GM12874 (cell line): ENCODE measurements at regions not wholly inside any gene's neighbourhood (a gene's known extent, or its start where the extent isn't known, plus 50 kb on each side); places are given as distances from the start of the nearest gene placed in this dataset.

ENCODE experiments used
- TF ChIP-seq, protein P1 (sequence below): IDR thresholded peaks from 2 replicates; pipeline ENCODE4 v1.5.1; 2011; ENCODE audit warnings: low read depth, mild to moderate bottlenecking, control low read depth, low read length, moderate library complexity; ENCODE audit not compliant: insufficient read depth

DNA sequence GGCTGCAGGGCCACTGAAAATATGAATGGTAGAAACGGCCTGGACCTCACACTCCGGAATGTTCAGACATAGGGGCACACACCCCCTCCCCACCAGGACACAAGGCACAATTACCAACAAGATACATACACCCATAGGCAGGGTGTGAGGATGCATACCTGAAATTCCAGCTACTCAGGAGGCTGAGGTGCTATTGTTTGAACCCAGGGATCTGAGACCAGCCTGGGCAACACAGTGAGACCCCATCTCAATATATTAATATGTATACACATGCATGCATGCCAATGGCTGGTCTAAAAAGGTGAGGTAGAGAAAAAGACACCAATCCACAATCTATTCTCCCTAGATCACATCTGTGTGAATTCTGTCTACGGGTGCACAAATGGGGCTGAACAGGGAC is 403.3 kb downstream of the SHANK2 start:
- TF ChIP-seq, protein P1, sequence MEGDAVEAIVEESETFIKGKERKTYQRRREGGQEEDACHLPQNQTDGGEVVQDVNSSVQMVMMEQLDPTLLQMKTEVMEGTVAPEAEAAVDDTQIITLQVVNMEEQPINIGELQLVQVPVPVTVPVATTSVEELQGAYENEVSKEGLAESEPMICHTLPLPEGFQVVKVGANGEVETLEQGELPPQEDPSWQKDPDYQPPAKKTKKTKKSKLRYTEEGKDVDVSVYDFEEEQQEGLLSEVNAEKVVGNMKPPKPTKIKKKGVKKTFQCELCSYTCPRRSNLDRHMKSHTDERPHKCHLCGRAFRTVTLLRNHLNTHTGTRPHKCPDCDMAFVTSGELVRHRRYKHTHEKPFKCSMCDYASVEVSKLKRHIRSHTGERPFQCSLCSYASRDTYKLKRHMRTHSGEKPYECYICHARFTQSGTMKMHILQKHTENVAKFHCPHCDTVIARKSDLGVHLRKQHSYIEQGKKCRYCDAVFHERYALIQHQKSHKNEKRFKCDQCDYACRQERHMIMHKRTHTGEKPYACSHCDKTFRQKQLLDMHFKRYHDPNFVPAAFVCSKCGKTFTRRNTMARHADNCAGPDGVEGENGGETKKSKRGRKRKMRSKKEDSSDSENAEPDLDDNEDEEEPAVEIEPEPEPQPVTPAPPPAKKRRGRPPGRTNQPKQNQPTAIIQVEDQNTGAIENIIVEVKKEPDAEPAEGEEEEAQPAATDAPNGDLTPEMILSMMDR, result no peak

DNA sequence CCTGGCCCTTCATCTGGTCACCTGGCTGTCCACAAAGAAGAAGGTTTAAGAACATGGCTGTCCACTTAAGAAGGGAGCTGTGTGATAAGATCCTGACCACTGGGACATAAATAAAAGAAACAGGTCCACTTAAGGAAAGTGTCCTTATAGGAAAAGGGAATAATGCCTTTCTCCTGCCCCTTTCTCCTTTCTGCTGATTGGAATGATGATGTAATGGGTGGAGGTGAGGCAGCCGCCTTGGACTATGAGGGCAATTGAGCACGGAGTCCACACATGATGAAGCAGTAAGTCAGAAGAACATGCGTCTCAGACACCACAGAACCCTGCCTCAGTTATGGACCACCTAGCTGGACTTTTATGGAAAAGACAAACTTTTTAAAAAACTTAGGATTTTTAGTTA is 401.1 kb downstream of the SHANK2 start:
- TF ChIP-seq, protein P1, result no peak

DNA sequence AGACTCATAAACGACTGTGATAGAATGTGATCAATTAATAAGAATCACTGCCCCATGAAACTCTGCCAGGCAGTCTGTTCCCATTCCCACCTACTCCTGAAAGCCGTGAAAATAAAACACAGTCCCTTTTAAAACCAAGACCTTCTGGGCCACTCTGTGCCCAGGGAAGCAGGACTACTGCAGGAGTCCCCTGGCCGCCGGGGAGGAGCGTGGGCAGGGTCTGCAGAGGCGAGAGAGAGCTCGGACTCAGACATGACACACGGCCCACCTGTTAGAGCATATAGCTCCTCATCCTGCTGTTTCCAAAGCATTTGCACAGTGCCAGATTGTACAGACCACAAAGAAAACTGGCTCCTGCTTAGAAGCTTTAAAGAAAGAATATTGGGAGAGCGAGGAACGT is 400.5 kb downstream of the SHANK2 start:
- TF ChIP-seq, protein P1, result no peak

DNA sequence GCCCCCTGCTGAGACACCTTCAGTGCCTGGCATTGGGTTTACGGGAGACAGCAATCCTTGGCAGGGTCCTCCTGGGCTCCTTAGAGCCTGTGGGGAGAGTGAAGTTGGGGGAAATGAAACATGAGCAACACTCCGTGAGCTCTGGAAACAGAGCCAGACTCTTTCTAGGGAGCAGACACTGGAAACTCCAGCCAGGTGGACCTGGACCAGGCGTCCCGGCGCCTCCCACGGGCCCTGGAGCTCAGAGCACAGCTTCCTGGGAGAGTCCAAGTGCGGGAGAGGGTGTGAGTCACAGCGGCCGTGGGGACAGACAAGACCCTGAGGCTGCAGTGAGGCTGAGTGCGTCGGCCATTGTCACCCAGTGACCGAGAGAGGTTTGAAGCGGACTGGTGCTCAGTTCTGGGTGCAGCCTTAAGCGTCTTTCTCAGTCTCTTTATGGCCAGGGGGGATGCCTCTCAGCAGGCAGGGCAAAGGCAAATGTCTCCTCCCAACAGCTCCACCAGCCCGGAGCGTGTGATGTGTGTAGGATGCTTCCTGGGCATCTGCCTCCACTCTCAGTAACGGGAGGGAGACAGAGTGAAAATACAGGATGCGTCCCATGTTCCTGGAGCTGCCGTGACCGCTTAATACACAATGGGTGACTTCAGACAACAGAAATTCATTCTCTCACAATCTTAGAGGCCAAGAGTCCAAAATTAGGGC is 399.2 kb downstream of the SHANK2 start:
- TF ChIP-seq, protein P1, result no peak

DNA sequence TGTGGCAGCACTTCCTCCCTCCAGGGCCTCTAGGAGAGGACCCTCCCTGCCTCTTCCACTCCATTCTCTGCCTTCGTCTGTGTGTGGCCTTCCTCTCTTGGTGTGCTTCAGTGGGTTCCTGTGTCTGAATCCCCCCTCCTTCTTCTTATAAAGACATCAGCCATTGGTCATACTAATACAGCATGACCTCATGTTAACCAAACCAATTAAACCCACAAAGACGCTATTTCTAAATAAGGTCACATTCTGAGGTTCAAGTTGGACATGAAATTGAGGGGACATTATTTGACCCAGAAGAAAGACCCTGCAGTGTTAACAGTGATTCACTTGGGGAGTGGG is 398.6 kb downstream of the SHANK2 start:
- TF ChIP-seq, protein P1, result no peak

DNA sequence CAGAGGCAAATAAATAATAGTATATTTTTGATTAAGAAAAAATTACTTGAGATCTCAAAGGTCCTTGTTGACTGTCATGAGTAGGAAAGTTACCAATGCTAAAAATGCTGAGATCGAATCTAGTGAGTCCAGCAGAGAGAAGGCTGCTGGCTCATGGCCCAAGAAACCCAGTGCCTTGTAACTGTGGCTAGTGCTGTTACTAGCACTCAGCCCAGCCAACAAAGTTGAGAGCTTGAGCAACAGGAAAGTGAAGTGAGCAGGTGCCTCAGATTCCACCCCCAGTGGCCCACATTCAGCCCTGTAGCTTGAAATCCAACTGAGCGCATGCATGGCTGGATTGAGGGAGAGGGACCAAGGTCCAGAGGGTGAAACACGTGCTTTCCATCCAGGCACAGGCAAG is 398.2 kb downstream of the SHANK2 start:
- TF ChIP-seq, protein P1, result no peak

DNA sequence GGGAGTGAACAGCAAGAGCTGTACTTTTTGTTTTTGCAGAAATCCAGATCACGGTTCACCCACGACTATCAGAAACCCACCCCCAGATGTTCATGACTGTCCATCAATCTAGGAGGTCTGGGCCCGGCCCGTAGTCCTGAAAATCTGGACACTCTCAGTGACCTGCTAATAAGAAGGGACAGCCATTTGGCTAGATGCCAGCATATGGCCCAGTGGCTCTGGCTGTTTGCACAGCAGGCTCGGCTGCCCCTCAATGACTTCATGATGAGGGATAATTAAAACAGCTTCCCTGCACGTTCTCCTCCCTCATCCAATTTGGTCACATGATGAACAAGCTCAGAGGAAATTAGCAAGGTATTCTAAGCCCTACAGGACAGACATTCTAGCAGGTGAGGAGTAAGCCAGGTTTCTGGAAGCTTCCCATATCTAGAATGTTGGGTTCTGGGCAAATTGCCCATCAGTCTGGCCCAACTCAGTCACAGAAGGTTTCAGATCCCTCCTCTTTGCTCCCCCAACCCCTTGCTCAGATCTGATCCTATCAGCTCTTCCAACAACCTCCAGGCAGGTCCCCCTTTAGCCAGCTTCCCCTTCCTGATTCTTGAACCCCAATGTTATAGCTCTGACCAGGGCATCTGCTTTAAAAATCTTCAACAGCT is 397.3 kb downstream of the SHANK2 start:
- TF ChIP-seq, protein P1, result no peak
